ENCODE measurements at regions not wholly inside any gene's neighbourhood (a gene's known extent, or its start where the extent isn't known, plus 50 kb on each side); places are given as distances from the start of the nearest gene placed in this dataset.

DNA sequence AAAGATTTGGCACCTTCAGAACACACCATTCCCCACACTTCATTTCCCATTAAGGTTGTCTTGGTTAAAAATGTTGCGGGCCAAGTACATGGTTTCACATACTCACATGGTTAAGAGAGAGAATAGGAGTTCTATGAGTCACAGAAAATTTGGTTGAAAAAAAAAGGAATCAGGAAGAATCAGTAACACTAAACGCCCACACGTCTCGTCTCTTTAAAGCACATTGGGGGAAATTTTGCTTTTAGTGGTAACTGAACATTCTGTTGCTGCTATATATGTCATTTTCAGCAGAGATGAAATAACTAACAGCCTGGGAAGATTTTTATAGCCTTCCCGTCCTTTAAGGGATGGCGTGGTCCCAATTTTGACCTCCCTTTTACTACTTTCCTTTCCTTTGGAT, 132.9 kb upstream of the ERG start:
- TF ChIP-seq, protein P1, sequence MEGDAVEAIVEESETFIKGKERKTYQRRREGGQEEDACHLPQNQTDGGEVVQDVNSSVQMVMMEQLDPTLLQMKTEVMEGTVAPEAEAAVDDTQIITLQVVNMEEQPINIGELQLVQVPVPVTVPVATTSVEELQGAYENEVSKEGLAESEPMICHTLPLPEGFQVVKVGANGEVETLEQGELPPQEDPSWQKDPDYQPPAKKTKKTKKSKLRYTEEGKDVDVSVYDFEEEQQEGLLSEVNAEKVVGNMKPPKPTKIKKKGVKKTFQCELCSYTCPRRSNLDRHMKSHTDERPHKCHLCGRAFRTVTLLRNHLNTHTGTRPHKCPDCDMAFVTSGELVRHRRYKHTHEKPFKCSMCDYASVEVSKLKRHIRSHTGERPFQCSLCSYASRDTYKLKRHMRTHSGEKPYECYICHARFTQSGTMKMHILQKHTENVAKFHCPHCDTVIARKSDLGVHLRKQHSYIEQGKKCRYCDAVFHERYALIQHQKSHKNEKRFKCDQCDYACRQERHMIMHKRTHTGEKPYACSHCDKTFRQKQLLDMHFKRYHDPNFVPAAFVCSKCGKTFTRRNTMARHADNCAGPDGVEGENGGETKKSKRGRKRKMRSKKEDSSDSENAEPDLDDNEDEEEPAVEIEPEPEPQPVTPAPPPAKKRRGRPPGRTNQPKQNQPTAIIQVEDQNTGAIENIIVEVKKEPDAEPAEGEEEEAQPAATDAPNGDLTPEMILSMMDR (IDR thresholded peaks at IDR 0.05; ENCODE audit: low read depth, low read length, poor library complexity, severe bottlenecking): no peak
- TF ChIP-seq EZH2phosphoT487 (IDR thresholded peaks at IDR 0.05; ENCODE audit: borderline replicate concordance, low read length): no peak
- Histone ChIP-seq H4K20me1 (ENCODE audit: control insufficient read depth, insufficient read depth, low read depth, low read length) (no peaks in the 10 kb centered on the region), H3K4me3 (ENCODE audit: low read length) (no peak overlapping the region), H3K27ac (ENCODE audit: low read depth, low read length) (no peak overlapping the region), H3K79me2 (ENCODE audit: control insufficient read depth, low read length) (no peaks in the 10 kb centered on the region), H3K4me2 (ENCODE audit: low read length) (no peak overlapping the region), H3K27me3 (ENCODE audit: control insufficient read depth, low read length) (no peaks in the 10 kb centered on the region), H3K36me3 (ENCODE audit: control insufficient read depth, low read length) (no peaks in the 10 kb centered on the region), H3K9me2 (replicated peaks; ENCODE audit: control insufficient read depth, low read length) (no peaks in the 10 kb centered on the region), H3K4me1 (ENCODE audit: control insufficient read depth, low read length) (no peaks in the 10 kb centered on the region), H3K9me3 (ENCODE audit: control insufficient read depth, insufficient read depth, low read length) (no peaks in the 10 kb centered on the region), H3F3A (ENCODE audit: control insufficient read depth, insufficient read depth) (no peaks in the 10 kb centered on the region)

DNA sequence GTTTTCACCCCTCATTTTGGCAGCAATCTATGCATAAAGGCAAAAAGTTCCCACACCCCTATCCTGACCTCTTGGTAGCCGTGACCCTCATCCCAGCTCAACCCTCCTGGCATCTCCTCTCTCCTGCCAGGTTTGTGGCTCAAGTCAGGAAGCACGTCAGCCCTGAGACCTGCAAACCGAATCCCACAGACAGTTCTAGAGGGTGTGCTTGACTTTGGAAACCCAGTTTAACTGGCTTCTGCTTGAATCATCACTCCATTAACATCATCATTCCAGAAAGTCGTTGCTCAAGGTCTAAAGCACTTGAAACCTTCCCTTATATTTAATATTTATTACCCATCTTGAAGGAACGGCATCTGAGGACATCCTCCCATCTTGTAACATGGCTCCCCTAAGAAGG, 133.4 kb upstream of the ERG start:
- no peaks in the 10 kb centered on the region for H3F3A ChIP-seq (ENCODE audit: control insufficient read depth, insufficient read depth)
- no peaks in the 10 kb centered on the region for H3K36me3 ChIP-seq (ENCODE audit: control insufficient read depth, low read length)
- H3K4me1 ChIP-seq (ENCODE audit: control insufficient read depth, low read length): no peaks in the 10 kb centered on the region
- H3K4me3 ChIP-seq (ENCODE audit: low read length): no peak overlapping the region
- H3K27ac ChIP-seq (ENCODE audit: low read depth, low read length): no peak overlapping the region
- H3K4me2 ChIP-seq (ENCODE audit: low read length): no peak overlapping the region
- no peak for TF ChIP-seq EZH2phosphoT487 (IDR thresholded peaks at IDR 0.05; ENCODE audit: borderline replicate concordance, low read length)
- TF ChIP-seq, protein P1 (IDR thresholded peaks at IDR 0.05; ENCODE audit: low read depth, low read length, poor library complexity, severe bottlenecking): no peak
- H3K27me3 ChIP-seq (ENCODE audit: control insufficient read depth, low read length): no peaks in the 10 kb centered on the region
- H3K9me2 ChIP-seq (replicated peaks; ENCODE audit: control insufficient read depth, low read length): no peaks in the 10 kb centered on the region
- H4K20me1 ChIP-seq (ENCODE audit: control insufficient read depth, insufficient read depth, low read depth, low read length): no peaks in the 10 kb centered on the region
- no peaks in the 10 kb centered on the region for H3K79me2 ChIP-seq (ENCODE audit: control insufficient read depth, low read length)
- H3K9me3 ChIP-seq (ENCODE audit: control insufficient read depth, insufficient read depth, low read length): no peaks in the 10 kb centered on the region

DNA sequence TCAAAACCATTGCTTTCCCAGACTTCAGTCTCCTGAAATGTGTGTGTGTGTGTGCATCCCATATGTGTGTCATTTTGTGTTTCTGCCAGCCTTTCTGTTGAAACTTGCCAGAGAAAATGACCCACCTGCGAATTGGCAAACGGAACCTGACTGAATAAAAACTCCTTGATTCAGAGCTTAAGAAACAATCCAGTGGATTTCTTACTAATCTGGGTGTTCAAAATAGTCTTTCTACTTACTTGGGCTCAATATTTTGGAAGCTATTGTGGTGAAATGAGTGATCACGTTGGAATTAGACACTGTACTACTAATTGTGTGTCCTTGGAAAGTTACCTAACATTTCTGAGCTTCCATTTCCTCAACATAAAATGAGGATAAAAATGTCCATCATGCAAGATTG, 138.9 kb upstream of the ERG start:
- Histone ChIP-seq H3K4me3 (ENCODE audit: low read length) (no peak overlapping the region), H4K20me1 (ENCODE audit: control insufficient read depth, insufficient read depth, low read depth, low read length) (no peaks in the 10 kb centered on the region), H3K27me3 (ENCODE audit: control insufficient read depth, low read length) (no peaks in the 10 kb centered on the region), H3K9me2 (replicated peaks; ENCODE audit: control insufficient read depth, low read length) (no peaks in the 10 kb centered on the region), H3K79me2 (ENCODE audit: control insufficient read depth, low read length) (no peaks in the 10 kb centered on the region), H3K36me3 (ENCODE audit: control insufficient read depth, low read length) (no peaks in the 10 kb centered on the region), H3K4me1 (ENCODE audit: control insufficient read depth, low read length) (no peaks in the 10 kb centered on the region), H3K9me3 (ENCODE audit: control insufficient read depth, insufficient read depth, low read length) (no peaks in the 10 kb centered on the region), H3F3A (ENCODE audit: control insufficient read depth, insufficient read depth) (no peaks in the 10 kb centered on the region), H3K27ac (ENCODE audit: low read depth, low read length) (no peak overlapping the region), H3K4me2 (ENCODE audit: low read length) (no peak overlapping the region)
- TF ChIP-seq, protein P1 (IDR thresholded peaks at IDR 0.05; ENCODE audit: low read depth, low read length, poor library complexity, severe bottlenecking): no peak
- TF ChIP-seq EZH2phosphoT487 (IDR thresholded peaks at IDR 0.05; ENCODE audit: borderline replicate concordance, low read length): no peak

All from DOHH2 (cell line).